ENCODE measurements at regions not wholly inside any gene's neighbourhood (a gene's known extent, or its start where the extent isn't known, plus 50 kb on each side); places are given as distances from the start of the nearest gene placed in this dataset.

DNA sequence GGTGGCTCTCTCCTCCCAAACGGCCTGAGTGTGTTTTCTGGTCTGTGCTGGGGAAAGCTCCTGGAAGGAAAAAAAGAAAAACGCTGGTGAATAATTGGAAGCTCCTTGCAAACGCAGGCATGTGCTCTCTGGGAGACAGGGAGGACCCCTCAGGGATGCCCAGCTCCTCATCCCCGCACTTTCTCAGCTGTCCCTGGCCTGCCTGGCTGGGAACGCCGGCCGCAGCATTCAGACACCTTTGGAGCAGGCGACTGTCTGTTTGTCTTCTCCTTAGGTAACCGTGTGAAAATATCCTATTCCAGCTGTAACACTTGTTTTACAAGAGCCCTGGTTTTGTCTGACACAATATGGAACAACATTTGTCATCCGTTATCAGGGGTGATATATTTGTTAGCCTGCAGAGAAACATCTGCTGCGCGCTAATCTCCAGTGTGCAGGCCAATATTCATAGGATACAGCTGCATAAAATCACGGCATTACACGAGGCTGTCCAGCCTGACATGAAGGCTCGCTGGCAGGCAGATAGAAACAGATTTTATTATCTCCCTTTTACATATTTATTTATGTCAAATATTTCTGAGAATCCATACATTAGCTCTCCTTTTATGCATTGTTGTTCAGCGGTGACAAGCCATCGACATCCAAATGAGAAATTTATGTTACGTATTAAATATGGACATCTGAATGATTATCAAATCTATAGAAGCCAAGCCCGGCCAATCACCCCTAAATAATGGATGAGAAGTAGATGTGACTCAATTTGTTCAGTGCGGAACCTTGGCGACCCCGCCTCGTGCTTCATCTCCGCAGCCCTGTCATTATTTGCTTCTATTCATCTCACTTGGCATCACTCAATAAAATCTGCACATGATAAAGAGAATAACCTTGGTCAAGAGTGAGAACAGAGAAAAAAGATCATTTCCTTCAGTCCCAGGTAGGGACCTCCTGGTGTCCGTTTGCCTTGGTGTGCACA lies 675.1 kb upstream of the SALL3 start:
- DNase-seq: no peak

DNA sequence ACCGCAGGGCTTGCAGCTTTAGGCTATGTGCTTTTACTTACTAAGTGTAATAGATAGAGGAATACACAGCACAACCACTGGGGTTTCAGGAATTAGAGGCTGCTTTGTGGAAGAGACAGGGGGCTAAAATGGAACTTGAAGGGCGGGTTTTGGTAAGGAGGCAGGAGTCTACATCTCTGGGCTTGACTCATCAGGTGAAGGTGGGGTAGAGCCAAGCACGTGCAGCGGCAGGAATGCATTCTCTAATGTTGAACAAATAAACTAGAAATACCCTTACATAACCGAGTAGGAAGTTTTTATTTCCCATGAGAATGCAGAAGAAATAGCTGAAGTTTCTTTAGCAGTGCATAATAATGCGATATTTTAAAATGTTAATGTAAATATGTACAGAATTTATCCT lies 673.8 kb upstream of the SALL3 start:
- no peak for DNase-seq

DNA sequence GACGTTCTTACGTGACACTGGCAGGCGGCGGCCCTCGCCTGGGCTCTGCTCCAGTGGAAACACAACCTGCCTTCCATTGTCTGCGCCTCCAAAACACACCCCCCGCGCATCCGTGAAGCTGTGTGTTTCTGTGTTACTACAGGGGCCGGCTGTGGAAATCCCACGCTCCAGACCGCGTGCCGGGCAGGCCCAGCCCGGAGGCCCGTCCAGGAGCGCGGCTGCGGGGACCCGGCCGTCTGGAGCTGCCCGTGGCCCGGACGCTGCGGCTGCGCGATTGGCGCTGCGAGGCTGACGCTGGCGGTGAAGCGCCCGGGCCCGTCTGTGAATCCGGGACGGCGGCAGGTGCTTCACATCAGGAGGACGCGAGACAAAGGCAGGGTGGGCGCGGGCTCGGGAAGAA lies 670.3 kb upstream of the SALL3 start:
- no peak for DNase-seq

DNA sequence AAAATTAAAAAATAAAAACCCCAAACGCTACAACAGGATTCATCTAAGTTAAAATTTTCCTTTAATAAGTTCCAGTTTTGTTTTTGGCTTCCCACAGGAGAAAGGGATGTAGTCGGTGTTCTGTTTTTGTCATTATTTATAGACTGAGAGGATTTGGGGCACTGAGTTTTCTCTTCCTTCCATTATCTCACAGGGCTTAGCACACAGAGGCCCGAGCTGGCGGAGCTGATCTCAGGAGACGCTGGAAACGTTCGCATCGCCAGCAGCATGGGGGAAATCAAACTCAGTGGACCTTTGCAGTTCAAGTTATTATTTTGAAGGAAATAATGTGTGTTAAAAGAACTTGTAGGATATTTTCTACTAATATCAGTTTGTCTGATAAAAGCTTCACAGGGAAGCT lies 669.7 kb upstream of the SALL3 start:
- no peak for DNase-seq

DNA sequence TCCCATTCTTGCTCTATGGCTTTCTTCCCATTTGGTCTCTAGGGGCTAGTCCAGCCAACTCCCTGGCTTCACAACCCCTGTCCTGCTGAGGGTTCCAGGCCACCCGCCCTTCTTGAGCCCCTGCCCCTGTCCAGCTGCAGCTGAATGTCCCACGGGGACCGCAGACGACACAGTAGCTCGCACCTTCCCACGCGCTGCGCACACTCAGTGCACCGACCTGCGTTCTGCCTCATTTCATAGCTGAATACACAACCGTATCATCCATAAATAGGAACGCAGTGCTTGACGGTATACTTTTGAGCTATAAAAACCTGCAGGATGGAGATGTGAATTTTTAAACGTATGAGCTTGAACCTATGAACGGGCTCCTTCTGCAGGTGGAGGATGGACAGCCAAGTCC lies 660.4 kb upstream of the SALL3 start:
- DNase-seq: no peak

DNA sequence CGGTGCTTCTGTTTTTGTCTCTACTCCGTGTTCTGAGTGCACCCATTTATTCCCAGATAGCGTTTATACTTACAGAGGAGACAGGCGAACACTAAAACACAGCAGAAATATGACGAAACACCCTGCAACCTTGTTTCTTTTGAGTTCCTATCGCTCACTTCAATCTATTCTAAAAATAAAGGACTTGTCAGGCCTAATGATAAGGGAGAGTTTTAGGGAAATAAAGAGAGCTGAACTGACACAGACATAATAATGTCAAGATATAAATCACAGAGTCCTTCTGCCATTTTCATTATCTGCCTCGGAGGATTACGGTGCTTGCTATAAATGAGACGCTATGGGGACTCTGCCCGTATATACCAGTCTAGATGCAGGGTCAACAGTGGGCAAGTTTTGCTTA lies 659.7 kb upstream of the SALL3 start:
- no peak for DNase-seq

DNA sequence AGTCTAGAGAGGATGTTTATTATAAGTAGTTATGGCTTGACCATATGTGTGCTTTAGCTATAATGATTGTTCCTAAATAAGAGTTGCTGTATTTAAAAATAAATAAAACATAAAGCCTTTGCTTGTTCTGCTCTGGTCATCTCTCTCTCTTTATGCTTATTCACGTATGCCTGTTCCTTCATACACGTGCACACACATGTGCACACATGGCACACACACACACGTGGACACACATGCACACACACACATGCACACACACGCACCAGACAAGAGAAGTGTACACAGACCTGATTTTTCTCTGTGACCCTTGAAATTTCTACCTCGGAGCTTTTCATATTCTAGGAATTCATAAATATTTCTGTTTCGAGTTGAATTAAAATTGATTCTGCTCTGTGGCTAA lies 658.2 kb upstream of the SALL3 start:
- no peak for DNase-seq

DNA sequence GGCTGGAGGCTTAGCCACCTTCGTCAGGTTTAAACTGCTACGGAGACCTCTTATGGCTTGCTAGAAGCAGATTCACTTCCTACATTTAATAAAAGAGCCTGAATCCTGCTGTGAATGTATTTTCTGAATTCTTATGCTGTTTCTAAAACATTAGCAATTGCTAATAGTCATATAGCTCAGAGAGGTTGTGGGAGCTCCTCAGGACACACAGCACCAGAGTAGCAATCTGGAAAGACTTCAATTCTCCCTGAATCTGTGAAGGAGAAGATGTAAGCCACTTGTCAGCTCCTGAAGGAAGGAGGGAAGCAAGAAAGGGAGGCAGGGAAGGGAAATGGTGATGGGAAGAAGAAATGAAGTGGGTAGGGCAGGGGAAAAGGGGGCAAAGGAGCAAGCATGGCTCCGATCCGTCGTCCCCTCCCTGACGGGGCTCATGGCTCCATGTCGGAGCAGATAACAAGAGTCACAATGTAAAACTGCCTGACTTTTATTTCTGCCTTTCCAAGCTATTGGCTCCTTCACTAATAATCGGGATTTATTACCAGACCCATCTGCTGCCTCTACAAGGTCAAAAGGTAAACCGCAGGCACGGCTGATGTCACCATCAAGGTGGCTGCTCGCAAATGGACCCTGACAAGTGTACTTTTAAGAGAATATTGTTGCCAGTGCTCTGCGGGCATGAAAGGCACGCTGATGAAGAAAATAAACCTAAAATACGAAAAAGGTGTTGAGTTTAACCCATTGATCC lies 656.0 kb upstream of the SALL3 start:
- DNase-seq: no peak

DNA sequence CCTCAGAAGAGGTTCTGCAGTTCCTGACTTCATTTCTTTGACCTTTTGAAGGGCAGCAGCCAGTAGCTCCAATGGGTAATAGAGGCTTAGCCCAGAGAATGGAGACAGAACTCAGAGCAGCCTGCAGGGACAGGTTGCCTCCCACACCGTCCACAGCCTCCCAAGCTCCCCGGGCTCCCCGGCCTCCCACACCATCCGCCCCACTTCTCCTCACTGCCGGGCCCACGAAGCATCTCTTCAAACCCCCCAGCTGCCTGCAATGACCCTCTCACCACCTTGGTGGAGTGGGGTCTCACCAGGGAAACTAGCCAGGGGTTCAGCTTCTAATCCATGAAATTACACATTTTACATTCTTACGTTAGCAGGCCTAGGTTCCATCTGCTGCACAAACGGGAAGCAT lies 652.0 kb upstream of the SALL3 start:
- no peak for DNase-seq

DNA sequence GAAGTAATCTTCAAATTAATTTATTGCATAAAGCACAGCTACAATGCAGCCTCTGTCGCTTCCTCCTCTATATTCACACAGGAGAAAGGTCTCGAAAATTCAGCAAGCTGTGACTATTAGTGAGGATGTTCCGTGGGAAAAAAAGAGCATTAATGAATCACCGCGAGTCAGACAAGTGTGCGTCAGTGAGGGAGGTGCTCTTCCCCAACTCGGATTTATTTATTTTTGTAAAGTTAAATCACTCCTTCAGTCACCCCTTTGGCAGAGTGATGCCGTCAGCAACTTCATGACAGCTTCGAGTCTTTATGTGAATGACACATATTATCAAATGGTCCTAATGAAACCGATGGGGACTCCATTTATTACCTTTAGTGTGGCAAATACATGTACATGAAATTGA lies 648.9 kb upstream of the SALL3 start:
- DNase-seq: no peak

DNA sequence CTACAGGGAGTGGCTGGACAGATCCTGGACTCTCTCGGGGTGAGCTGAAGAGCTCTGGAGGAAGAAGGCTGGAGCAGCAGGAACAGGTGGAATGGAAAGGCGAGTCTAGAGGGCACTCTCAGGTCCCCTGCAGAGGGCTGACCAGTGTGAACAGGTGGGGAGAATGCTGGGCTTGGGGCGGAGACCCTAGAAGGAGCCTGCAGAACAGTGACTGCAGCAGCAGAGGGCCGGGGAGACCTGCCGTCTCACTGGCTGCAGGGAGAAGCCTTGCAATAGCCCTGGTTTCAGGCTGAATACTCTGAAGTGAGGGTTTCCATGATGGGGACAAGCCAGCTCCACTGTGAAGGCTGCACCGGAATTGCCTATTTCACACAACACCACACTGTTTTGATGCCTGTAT lies 626.7 kb upstream of the SALL3 start:
- no peak for DNase-seq

DNA sequence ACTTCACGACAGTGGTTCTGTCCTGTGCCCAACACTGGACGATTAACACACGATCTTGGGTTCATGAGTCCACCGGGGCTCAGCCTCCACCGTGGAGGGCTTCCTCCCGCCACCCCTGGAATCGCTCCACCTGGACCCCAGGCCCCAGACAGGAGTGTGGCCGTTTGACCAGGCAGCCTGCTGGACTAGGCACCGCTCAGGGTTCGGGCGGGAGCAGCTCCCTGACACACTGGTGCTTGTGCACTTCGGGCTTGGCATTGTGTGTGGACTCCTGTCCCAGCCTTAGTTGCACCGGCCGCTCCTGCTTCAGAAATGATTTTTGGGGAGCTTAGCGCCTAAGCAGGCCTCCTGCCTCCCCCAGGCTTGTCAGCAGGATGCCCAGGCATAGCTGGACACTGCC lies 617.4 kb upstream of the SALL3 start:
- DNase-seq: no peak

DNA sequence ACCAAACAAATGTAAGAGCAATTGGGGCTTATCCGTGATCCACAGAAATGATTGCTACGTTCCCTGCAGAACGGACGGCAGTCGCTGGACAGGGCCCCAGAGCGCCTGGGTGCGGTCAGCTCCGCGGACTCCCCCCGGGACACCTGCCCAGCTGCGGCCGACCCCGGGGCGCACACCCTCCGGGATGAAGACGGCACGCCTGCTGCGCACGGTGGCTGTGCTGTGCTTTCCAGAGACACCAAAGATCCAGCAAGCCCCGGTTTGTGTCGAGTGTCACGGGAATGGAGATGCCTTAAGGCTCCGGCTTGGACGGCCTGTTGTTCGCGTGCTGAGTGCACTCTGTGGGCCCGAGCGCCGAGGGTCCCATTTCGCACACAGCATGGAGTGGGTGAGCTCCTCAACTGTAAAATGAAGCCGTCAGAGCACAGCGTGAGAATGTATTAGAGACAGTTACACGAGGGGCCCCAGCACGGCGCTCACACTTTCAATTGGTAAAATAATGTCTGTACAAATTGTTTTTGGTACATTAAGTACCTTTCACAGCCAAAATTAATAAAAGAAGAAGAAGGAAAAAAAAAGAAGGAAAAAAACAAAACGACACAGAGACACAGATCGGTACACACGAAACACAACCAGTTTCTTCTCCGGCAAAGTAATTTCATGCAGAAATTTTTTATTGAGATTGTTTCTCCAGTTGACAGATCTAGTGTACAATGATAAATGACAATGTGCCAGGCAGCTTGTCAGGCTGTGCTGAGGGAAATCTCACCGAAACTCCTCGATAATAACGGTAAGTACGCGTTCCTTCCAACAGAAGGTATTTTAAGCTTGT lies 615.8 kb upstream of the SALL3 start:
- DNase-seq: no peak

DNA sequence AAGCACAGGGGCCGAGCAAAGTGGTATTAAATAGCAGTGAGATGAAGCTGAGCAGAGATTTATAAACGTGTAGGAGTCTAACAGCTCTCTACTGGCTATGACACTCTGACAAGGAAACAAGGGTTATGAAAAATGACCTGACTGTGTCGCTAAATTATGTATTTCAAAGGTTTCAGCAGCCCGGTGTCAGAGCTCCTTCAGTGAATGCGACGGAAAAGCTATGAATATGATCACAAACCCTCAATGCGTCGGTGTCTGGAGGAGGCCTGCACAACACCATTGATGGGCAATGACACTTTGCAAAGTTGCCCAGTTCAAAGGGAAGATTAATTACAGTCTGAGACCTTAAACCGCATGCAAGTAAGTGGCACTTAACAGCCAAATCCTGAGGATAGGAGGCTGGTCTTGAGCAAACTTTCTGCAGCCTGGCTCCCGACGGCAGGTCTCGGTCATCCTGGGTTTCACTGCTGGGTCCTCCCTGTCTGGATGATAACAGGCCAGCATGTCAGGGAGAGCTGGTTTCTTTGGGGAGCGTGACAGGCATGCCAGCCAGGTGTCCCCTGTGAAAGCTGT lies 615.1 kb upstream of the SALL3 start:
- no peak for DNase-seq

DNA sequence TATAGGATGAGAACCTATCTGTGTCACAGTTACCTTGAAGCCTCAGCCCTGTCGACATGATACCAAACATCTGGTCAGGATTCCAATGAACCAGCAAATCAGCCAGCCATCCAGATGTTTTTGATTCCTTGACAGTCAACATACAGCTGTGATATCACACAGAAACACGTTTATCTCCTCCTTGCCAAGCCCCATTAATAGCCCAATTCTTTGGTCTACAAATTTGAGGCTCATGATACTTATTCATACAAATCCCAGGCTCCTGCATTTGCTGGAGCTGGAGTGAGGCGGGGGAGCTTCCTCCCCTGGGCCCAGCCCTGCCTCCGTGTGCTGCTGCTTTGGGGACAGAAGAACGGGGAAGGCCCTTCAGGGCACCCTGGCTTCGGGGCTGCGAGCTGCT lies 611.6 kb upstream of the SALL3 start:
- no peak for DNase-seq

DNA sequence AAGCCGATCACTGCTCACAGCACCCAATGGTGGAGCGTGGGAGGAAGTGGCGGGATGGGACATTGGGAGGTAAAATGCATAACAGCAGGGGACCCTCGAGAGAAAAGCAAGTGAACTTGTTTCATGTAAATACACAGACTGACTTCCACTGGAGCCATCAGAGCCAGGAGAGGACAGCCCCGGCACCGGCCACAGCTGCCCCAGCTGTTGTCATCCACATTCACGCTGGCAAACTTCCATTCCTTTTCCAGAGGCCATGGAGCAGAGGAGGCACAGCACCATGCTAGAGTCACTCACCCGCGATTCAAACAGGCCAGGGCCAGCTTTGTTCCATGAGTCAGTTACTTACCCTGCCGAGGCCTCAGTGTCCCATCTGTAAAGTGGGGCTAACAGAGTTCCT lies 610.9 kb upstream of the SALL3 start:
- DNase-seq: no peak

DNA sequence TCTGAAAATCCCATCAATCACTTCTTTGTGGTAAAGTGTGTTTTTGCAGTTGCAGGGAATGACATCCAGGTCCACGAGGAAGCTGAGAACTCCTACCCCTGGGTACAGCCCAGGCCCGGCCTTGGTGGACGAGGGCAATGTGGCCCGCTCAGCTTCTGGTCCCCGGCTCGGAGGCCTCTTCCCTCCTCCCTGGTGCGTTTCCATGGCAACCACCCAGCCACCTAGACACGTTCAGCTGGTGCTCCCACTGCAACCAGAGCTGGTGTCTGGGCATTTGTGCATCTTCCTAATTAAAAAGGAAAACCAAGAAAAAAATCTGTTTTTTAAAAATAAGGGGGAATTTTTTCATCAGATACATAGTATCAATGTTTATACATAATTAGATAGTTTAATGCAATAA lies 603.6 kb upstream of the SALL3 start:
- no peak for DNase-seq

DNA sequence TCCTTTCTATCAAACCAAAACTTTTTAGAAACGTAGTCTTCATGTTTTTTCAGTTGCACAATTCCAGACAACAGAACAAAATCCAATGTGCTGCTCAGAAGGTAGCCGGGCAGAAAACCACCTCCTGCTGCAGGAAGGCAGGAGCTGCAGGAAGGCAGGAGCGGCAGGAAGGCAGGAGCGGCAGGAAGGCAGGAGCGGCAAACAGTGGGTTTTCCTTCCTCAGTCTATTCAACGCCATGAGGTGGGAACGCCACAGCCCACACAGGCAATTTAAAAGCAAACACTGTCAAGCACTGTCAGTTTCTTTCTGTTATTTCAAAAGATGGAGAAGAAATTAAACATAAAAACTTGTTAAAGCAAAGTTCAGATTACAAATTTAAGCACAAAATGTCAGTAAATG lies 601.2 kb upstream of the SALL3 start:
- no peak for DNase-seq

DNA sequence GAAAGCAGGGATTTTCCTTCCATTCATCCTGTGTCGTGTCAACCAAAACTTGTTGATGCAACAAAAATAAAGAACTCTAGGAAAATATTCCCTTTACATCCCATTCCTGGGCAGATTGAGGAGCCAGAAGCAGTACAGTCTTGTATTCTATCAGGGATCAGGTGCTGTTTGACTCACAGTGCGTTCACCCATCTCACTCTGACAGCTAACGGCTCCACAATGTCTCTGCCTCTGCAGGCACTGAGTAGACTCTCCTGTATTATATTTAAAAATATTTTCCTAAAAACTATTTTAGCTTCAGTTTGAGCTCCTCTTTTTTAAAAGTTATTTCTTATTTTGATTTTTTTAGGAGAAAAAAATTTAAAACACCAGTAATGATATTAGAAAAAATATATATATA lies 600.6 kb upstream of the SALL3 start:
- DNase-seq: no peak

DNA sequence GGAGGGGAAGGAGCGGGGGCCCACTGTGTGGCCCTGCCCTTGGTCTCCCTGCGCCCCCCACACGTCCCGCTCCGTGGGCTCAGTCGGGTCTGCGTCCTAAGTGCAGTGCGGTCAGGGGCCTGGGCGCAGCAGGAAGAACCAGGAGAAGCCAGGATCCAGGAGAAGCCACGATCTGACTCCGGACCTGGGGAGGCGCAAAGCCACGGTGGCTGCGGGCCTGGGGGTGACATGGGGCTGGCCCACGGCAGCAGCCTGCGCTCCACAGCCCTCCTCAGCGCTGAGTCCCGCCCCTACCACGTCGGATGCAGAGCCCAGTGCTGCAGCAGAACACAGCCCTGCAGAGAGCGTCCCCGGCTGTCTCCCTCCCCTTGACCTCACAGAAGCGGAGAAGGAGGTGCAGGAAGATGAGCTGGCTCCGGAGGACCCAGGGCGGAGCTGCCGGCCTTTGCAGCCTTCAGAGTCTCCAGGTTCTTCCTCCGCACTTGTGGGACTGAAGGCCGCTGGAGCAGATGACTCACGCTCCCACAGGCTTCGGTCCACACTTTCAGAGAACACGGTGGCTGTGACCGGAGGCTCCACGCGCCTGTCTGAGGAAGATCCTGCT lies 589.2 kb upstream of the SALL3 start:
- no peak for DNase-seq

DNA sequence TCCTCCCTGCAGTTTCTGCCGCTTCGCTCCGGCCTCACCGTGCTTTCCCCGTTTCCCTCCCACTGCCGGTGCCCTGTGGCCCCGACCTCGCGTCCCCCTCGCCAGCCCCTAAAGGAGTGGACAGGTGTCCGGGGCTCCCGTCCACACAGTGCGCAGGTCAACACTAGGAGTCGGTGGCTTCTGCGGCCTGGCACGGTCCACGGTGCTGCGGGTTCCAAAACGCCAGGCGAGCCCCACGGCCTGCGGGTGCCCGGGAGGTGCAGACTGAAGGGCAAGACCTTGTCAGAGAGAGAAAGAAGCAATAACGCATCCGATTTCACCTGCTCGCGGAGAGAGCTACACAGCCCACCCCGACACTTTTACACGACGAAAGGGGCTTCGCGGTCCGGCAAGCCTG lies 588.7 kb upstream of the SALL3 start:
- DNase-seq: no peak

DNA sequence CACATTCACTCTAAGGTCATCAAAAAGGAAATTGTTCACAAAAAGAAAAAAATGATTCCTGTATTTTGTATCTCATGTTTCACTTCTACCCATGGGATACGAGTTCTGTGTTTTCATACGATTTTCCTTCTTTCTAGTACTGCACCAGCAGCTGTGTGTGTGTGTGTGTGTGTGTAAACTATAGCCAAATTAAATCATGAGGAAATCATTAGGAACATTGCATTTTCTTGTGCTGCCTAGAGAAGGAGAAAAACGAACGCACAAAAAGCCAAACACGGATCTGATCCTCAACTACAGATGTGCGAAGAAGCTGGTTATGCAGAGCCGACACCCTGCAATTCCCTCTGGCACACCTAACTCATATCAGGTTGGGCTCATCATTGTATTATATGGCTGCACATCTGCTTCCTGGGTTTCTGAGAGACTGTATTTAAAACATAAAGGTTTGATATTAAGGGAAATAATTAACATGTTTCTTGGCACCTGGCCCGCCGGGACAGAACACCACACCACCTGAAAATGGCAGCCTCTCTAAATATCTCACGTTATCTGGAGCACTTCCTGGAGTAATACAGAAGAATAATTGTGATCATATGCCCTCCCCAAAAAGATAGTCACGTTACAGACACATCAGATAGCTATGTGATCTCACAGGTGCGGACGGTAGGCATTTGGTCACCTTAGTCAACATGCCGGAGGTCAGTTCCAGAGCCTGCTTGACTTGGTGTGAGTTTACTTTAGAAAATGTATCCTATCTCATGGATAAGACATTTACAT lies 586.3 kb upstream of the SALL3 start:
- no peak for DNase-seq

All from suppressor macrophage treated with lipopolysaccharide for 4 hours (primary cell).